Lower leg skin (tissue), 4 donors: ENCODE measurements at regions not wholly inside any gene's neighbourhood (a gene's known extent, or its start where the extent isn't known, plus 50 kb on each side); places are given as distances from the start of the nearest gene placed in this dataset.
A peak's percentile ranks its signal among the peaks of the same experiment; 100 is the strongest.

Experiments
- DNase-seq, 2 donors: peaks; one replicate each; pipeline ENCODE4 v3.0.0-alpha.2; 2019; ENCODE audit warnings: low spot score in 2 of 2
- H3K4me3 ChIP-seq: fragments of 200-600 bp; sonication (generic); 2 replicates; pipeline ENCODE4 v1.5.1; 2017; ENCODE audit warnings: mild to moderate bottlenecking, low read depth; ENCODE audit not compliant: poor library complexity, severe bottlenecking
- CTCF ChIP-seq, 3 donors: fragments of 450-650 bp; IDR thresholded peaks; one replicate each; pipeline ENCODE4 v1.5.1; 2016; ENCODE audit warnings: antibody characterized with exemption in 3 of 3, mild to moderate bottlenecking in 3 of 3, moderate library complexity in 2 of 3
- POLR2A ChIP-seq, 2 donors: fragments of 450-650 bp; IDR thresholded peaks; one replicate each; pipeline ENCODE4 v1.6.1; 2016 to 2017; ENCODE audit warnings: antibody characterized with exemption in 2 of 2, mild to moderate bottlenecking in 1 of 2, moderate library complexity in 1 of 2
- WGBS, 2 donors: methylation state at CpG; one replicate each; pipeline ENCODE4 v1.1.5; 2018; 5-methylcytosine and 5-hydroxymethylcytosine counted together
- intact Hi-C: fragments of 100-400 bp; cut with DNase I; formaldehyde crosslinking; loops from one replicate; pipeline ENCODE4 v1.15.0; 2023; ENCODE audit warnings: low total_unique reads

- no peak for DNase-seq
- TF ChIP-seq CTCF (IDR thresholded peaks at IDR 0.05) (no peak), POLR2A (IDR thresholded peaks at IDR 0.05) (no peak)
- WGBS, 2 donors: 75 to 77% methylated on average over 2 of the region's 2 CpGs
- intact Hi-C loops: no loop called here
- no peak overlapping the region for H3K4me3 ChIP-seq
These were observed 201.0 kb upstream of the CADM1 start for GRCh38 chr11:115705200-115705599.

- intact Hi-C loops: no loop called here
These were observed 197.0 kb upstream of the CADM1 start for GRCh38 chr11:115700981-115701875.

GRCh38 chr11:115700496-115700895, 196.3 kb upstream of the CADM1 start:
- no peak for TF ChIP-seq CTCF (IDR thresholded peaks at IDR 0.05)
- TF ChIP-seq POLR2A (IDR thresholded peaks at IDR 0.05): no peak
- 48 to 54% methylated on average over 4 of the region's 4 CpGs for WGBS, 2 donors

More at GRCh38 chr11:115700981-115701875, 197.0 kb upstream of the CADM1 start:
- 75 to 84% methylated on average over 11 to 12 of the region's 12 CpGs for WGBS, 2 donors
- TF ChIP-seq POLR2A (IDR thresholded peaks at IDR 0.05) (no peak), CTCF (IDR thresholded peaks at IDR 0.05) (no peak)
- no peak overlapping the region for H3K4me3 ChIP-seq
- peak in 1 of 2 donors; percentile 50 for DNase-seq

GRCh38 chr11:115699733-115700132, 195.5 kb upstream of the CADM1 start:
- no peak overlapping the region for H3K4me3 ChIP-seq
- TF ChIP-seq CTCF (IDR thresholded peaks at IDR 0.05) (no peak), POLR2A (IDR thresholded peaks at IDR 0.05) (no peak)
- DNase-seq: no peak
- intact Hi-C loops: no loop called here
- WGBS, 2 donors: 34 to 38% methylated on average over 3 of the region's 3 CpGs

More at GRCh38 chr11:115700496-115700895, 196.3 kb upstream of the CADM1 start:
- intact Hi-C loops: no loop called here
- no peak for DNase-seq
- H3K4me3 ChIP-seq: no peak overlapping the region

GRCh38 chr11:115699326-115699725, 195.1 kb upstream of the CADM1 start:
- no peak overlapping the region for H3K4me3 ChIP-seq
- WGBS, 2 donors: 67 to 76% methylated on average over 5 of the region's 5 CpGs
- intact Hi-C loops: no loop called here
- no peak for DNase-seq
- TF ChIP-seq CTCF (IDR thresholded peaks at IDR 0.05): no peak
- TF ChIP-seq POLR2A (IDR thresholded peaks at IDR 0.05): no peak
